ENCODE measurements at regions not wholly inside any gene's neighbourhood (a gene's known extent, or its start where the extent isn't known, plus 50 kb on each side); places are given as distances from the start of the nearest gene placed in this dataset.
"Not testable (repeated sequence)": the region's sequence is repeated elsewhere in the genome, so short reads cannot be mapped to it uniquely, and the experiment has no call there.

DNA sequence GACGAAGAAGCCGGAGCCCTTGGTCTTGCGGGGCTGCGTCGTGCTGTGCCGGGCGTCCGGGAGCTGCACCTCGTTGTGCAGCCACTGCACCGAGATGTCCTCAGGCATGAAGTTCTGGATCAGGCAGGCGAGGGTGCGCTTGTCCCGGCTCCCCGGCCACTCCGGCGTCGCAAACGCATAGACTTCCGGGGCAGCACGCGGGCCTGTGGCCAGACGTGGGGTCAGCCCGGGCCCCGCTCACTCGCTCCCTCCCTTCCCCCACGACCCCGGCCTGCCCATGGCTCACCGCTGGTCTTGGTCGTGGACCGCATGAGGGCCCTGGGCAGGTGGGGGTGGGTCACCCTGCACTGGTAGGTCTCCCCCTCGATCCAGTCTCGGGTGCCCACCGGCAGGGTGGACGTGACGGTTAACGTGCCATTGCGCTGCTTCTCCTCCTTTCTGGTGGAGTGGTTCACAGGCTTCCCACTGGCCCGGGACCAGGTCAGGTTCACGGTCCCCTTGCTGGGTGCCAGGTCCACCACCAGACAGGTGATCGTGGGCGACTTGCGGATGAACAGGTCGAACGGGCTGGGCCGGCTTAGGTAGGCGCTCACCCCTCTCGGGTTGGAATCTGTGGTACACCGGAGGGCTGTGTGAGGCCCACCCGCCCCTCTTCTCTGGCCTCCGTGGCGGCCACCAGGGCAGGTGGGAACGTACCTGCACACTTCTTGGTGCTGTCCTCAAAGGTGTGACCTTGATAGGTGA is 74.0 kb downstream of the TMEM121 start:
- H3K36me3 ChIP-seq; H3K27me3 ChIP-seq (ENCODE audit: low read depth); ATAC-seq; H3K27ac ChIP-seq; H3K4me1 ChIP-seq; H3K4me3 ChIP-seq; H3K9me3 ChIP-seq; DNase-seq; intact Hi-C loops (cut with DNase I): not testable (repeated sequence)

DNA sequence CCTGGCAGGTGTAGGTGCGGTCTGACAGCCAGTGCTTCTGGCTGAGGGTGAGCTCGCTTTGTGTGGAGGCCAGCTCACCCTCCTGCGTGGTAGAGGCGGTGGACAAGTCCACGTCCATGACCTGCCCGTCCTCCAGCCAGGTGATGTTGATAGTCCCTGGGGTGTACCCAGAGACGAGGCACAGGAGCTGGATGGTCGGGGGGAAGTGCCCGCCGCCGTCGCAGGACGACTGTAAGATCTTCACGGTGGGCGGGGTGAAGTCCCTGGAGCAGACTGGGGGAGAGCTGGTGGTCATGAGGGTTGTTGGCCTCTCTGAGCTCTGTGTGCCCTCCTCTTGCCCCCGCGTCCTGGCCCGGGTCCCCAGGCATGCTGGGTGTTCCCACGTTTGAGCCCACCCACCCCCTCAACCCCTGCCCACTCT is 74.6 kb downstream of the TMEM121 start:
- DNase-seq (no peak), ATAC-seq (no peak)
- Histone ChIP-seq H3K4me3 (no peak overlapping the region), H3K36me3 (no peaks in the 10 kb centered on the region), H3K9me3 (no peaks in the 10 kb centered on the region), H3K27me3 (ENCODE audit: low read depth) (no peaks in the 10 kb centered on the region), H3K4me1 (no peaks in the 10 kb centered on the region), H3K27ac (no peak overlapping the region)
- TF ChIP-seq, protein P1, sequence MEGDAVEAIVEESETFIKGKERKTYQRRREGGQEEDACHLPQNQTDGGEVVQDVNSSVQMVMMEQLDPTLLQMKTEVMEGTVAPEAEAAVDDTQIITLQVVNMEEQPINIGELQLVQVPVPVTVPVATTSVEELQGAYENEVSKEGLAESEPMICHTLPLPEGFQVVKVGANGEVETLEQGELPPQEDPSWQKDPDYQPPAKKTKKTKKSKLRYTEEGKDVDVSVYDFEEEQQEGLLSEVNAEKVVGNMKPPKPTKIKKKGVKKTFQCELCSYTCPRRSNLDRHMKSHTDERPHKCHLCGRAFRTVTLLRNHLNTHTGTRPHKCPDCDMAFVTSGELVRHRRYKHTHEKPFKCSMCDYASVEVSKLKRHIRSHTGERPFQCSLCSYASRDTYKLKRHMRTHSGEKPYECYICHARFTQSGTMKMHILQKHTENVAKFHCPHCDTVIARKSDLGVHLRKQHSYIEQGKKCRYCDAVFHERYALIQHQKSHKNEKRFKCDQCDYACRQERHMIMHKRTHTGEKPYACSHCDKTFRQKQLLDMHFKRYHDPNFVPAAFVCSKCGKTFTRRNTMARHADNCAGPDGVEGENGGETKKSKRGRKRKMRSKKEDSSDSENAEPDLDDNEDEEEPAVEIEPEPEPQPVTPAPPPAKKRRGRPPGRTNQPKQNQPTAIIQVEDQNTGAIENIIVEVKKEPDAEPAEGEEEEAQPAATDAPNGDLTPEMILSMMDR (IDR thresholded peaks at IDR 0.05), result no peak
- intact Hi-C loops (cut with DNase I), result no loop called here

- ATAC-seq, result no peak
- Histone ChIP-seq H3K4me3 (no peak overlapping the region), H3K27me3 (ENCODE audit: low read depth) (no peaks in the 10 kb centered on the region), H3K4me1 (no peaks in the 10 kb centered on the region), H3K36me3 (no peaks in the 10 kb centered on the region), H3K27ac (no peak overlapping the region), H3K9me3 (no peaks in the 10 kb centered on the region)
- intact Hi-C loops (cut with DNase I), result no loop called here
- TF ChIP-seq, protein P1 (IDR thresholded peaks at IDR 0.05), result no peak
- no peak for DNase-seq
Measured at GRCh38 chr14:105601360-105602242, 75.2 kb downstream of the TMEM121 start.

DNA sequence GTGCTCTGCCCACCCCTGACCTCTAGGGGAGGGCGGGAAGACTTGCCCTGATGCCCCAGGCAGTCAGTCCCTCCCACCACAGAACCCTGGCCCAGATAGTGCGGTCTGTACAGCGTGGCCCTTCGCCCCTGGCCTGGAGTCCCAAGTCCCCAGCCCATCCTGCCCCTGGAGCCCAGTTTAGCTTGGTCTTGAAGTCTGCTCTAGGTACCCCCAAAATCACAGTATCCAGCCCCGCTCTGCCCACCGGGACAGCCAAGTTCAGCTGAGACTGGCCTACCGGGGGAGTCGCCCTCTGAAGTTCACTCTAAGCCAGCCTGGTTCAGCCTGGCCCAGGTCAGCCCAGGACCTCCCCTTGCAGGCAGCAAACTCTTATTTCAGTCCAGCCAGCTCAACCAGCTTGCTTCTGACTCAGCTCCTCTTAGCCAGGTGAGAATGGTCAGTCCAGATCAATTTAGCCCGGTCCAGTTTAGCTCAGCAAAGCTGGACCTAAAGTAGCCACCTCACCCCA is 75.9 kb downstream of the TMEM121 start:
- intact Hi-C loops (cut with DNase I), result no loop called here
- no peaks in the 10 kb centered on the region for H3K36me3 ChIP-seq
- ATAC-seq (no peak), DNase-seq (no peak)
- H3K27ac ChIP-seq, result no peak overlapping the region
- H3K27me3 ChIP-seq (ENCODE audit: low read depth), result no peaks in the 10 kb centered on the region
- no peak overlapping the region for H3K4me3 ChIP-seq
- H3K4me1 ChIP-seq, result no peaks in the 10 kb centered on the region
- H3K9me3 ChIP-seq, result no peaks in the 10 kb centered on the region
- TF ChIP-seq, protein P1 (IDR thresholded peaks at IDR 0.05), result no peak

GRCh38 chr14:105602799-105603793 is 76.7 kb downstream of the TMEM121 start:
- DNase-seq, result no peak
- Histone ChIP-seq H3K9me3 (no peaks in the 10 kb centered on the region), H3K27ac (no peak overlapping the region), H3K4me3 (no peak overlapping the region), H3K27me3 (ENCODE audit: low read depth) (no peaks in the 10 kb centered on the region), H3K36me3 (no peaks in the 10 kb centered on the region), H3K4me1 (no peaks in the 10 kb centered on the region)
- TF ChIP-seq, protein P1 (IDR thresholded peaks at IDR 0.05), result no peak
- intact Hi-C loops (cut with DNase I), result no loop called here
- peak in 1 of 2 donors; percentile 6 for ATAC-seq

- DNase-seq; H3K27ac ChIP-seq; ATAC-seq; H3K4me3 ChIP-seq; H3K9me3 ChIP-seq; H3K27me3 ChIP-seq (ENCODE audit: low read depth); H3K36me3 ChIP-seq; intact Hi-C loops (cut with DNase I); H3K4me1 ChIP-seq: not testable (repeated sequence)
Measured at GRCh38 chr14:105604531-105605463, 78.4 kb downstream of the TMEM121 start.

Measured in lower lobe of right lung (tissue), 2 donors.